SJSA1 (cell line): ENCODE measurements at regions not wholly inside any gene's neighbourhood (a gene's known extent, or its start where the extent isn't known, plus 50 kb on each side); places are given as distances from the start of the nearest gene placed in this dataset.
A peak's percentile ranks its signal among the peaks of the same experiment; 100 is the strongest.

ENCODE experiments used
- DNase-seq, 2 experiments: peaks; one replicate each; pipeline ENCODE4 v3.0.0-alpha.2; 2015 to 2020; ENCODE audit warnings: low spot score in 2 of 2, low read depth in 1 of 2
- H3K27ac ChIP-seq: fragments of 250-450 bp; sonication (Bioruptor Pico); 2 replicates; pipeline ENCODE4 v1.5.1; 2020; ENCODE audit warnings: mild to moderate bottlenecking, moderate library complexity
- H3K27me3 ChIP-seq: fragments of 250-450 bp; sonication (Bioruptor Pico); replicated peaks from 2 replicates; pipeline ENCODE4 v1.5.1; 2020; ENCODE audit warnings: mild to moderate bottlenecking, moderate library complexity
- H3K36me3 ChIP-seq: fragments of 250-450 bp; sonication (Bioruptor Pico); 2 replicates; pipeline ENCODE4 v1.5.1; 2020; ENCODE audit warnings: mild to moderate bottlenecking
- H3K4me1 ChIP-seq: fragments of 250-450 bp; sonication (Bioruptor Pico); replicated peaks from 2 replicates; pipeline ENCODE4 v1.6.1; 2021; ENCODE audit warnings: mild to moderate bottlenecking
- H3K4me3 ChIP-seq: fragments of 250-450 bp; sonication (Bioruptor Pico); 2 replicates; pipeline ENCODE4 v1.5.1; 2020; ENCODE audit warnings: mild to moderate bottlenecking
- H3K9me3 ChIP-seq: fragments of 250-450 bp; sonication (Bioruptor Pico); replicated peaks from 2 replicates; pipeline ENCODE4 v1.5.1; 2020; ENCODE audit warnings: mild to moderate bottlenecking

- DNase-seq, result no peak
- Histone ChIP-seq H3K36me3 (no peaks in the 10 kb centered on the region), H3K27me3 (0 out of 2 replicates have a peak, but pooled peaks cover 3% of the 10 kb centered on the region), H3K9me3 (no peaks in the 10 kb centered on the region), H3K4me3 (no peak overlapping the region), H3K4me1 (no peaks in the 10 kb centered on the region), H3K27ac (no peak overlapping the region)
These were observed 50.3 kb upstream of the GADD45G start for GRCh38 chr9:89554307-89555035.

- no peak overlapping the region for H3K27ac ChIP-seq
- no peaks in the 10 kb centered on the region for H3K9me3 ChIP-seq
- 0 out of 2 replicates have a peak, but pooled peaks cover 5% of the 10 kb centered on the region for H3K27me3 ChIP-seq
- DNase-seq, result no peak
- H3K4me3 ChIP-seq, result no peak overlapping the region
- H3K4me1 ChIP-seq, result no peaks in the 10 kb centered on the region
- no peaks in the 10 kb centered on the region for H3K36me3 ChIP-seq
These were observed 51.3 kb upstream of the GADD45G start for GRCh38 chr9:89553451-89554010.

GRCh38 chr9:89550346-89550927 is 52.5 kb upstream of the SEMA4D start:
- no peaks in the 10 kb centered on the region; the same call in 1 of the 2 replicates for H3K9me3 ChIP-seq
- H3K4me1 ChIP-seq, result no peaks in the 10 kb centered on the region
- no peak for DNase-seq
- H3K27ac ChIP-seq, result no peak overlapping the region
- H3K4me3 ChIP-seq, result no peak overlapping the region
- no peaks in the 10 kb centered on the region for H3K36me3 ChIP-seq
- H3K27me3 ChIP-seq, result 0 out of 2 replicates have a peak, but pooled peaks cover 7% of the 10 kb centered on the region

- Histone ChIP-seq H3K27me3 (0 out of 2 replicates have a peak, but pooled peaks cover 7% of the 10 kb centered on the region), H3K9me3 (no peaks in the 10 kb centered on the region; the same call in 1 of the 2 replicates), H3K4me3 (no peak overlapping the region), H3K4me1 (no peaks in the 10 kb centered on the region), H3K27ac (no peak overlapping the region), H3K36me3 (no peaks in the 10 kb centered on the region)
- DNase-seq, result peak; percentile 40 to 65
These were observed 51.2 kb upstream of the SEMA4D start for GRCh38 chr9:89549031-89549644.

GRCh38 chr9:89548071-89548638 is 50.2 kb upstream of the SEMA4D start:
- Histone ChIP-seq H3K36me3 (no peaks in the 10 kb centered on the region), H3K4me1 (no peaks in the 10 kb centered on the region), H3K9me3 (no peaks in the 10 kb centered on the region; the same call in 1 of the 2 replicates), H3K27me3 (0 out of 2 replicates have a peak, but pooled peaks cover 7% of the 10 kb centered on the region), H3K4me3 (no peak overlapping the region), H3K27ac (no peak overlapping the region)
- no peak for DNase-seq
